GM12878 (cell line): ENCODE measurements at regions not wholly inside any gene's neighbourhood (a gene's known extent, or its start where the extent isn't known, plus 50 kb on each side); places are given as distances from the start of the nearest gene placed in this dataset.

Source experiments
- ATAC-seq: fragments of 200-7000 bp; cut with Tn5 transposase; 3 replicates; pipeline ENCODE4 v1.9.1; 2020; ENCODE audit warnings: mild to moderate bottlenecking, moderate library complexity
- BruUV-seq: library from RNA; stranded (reverse); fragments of 400-500 nt; replicated peaks from 2 replicates; lab custom pipeline; 2021; lab: Mats Ljungman, UMichigan
- CTCF ChIA-PET: fragments of 300-600 bp; sonication (Branson Sonifier 250); formaldehyde crosslinking; extraction: SDS; loops from one replicate; lab custom pipeline; 2021; ENCODE audit warnings: inconsistent platforms; lab: Yijun Ruan, JAX
- POLR2A ChIA-PET: fragments of 350-600 bp; formaldehyde crosslinking; extraction: SDS; loops from one replicate; lab custom pipeline; 2021; ENCODE audit warnings: inconsistent platforms; lab: Charles Lee
- RAD21 ChIA-PET: fragments of 300-600 bp; sonication (Branson Sonifier 250); formaldehyde crosslinking; loops from one replicate; lab custom pipeline; 2023; ENCODE audit warnings: antibody characterized with exemption; ENCODE audit not compliant: unreplicated experiment; lab: Charles Lee
- SMC1A ChIA-PET: fragments of 300-600 bp; sonication (Branson Sonifier 250); formaldehyde crosslinking; loops from one replicate; lab custom pipeline; 2023; ENCODE audit not compliant: unreplicated experiment, uncharacterized antibody; lab: Charles Lee
- DNase-seq: peaks from one replicate; pipeline ENCODE4 v3.0.0-alpha.2; 2011; ENCODE audit warnings: low read depth, low spot score
- FAIRE-seq: peaks from 3 replicates; lab custom pipeline; 2011; peaks lifted over from hg19 to GRCh38; lab: Jason Lieb, UNC
- H2AFZ ChIP-seq: 2 replicates; pipeline ENCODE4 v1.6.0; 2011; ENCODE audit warnings: low read depth, low read length, control low read depth; ENCODE audit not compliant: control insufficient read depth
- H3K27ac ChIP-seq: 2 replicates; pipeline ENCODE4 v1.5.1; 2011; ENCODE audit warnings: control low read depth; ENCODE audit not compliant: control insufficient read depth, insufficient read depth
- H3K27me3 ChIP-seq, 2 experiments: replicated peaks in 1 of 2; 2 replicates each; pipeline versions ENCODE4 v1.6.0 to v1.6.1; 2011; ENCODE audit warnings: low read length in 1 of 2; ENCODE audit not compliant: control insufficient read depth in 2 of 2, insufficient read depth in 2 of 2
- H3K36me3 ChIP-seq, 2 experiments: 2 replicates each; pipeline ENCODE4 v1.5.1; 2011; ENCODE audit warnings: low read length in 1 of 2; ENCODE audit not compliant: control insufficient read depth in 2 of 2, insufficient read depth in 2 of 2
- H3K4me1 ChIP-seq: 2 replicates; pipeline ENCODE4 v1.6.1; 2011; ENCODE audit warnings: mild to moderate bottlenecking, low read length, moderate library complexity, mixed read lengths; ENCODE audit not compliant: control insufficient read depth, insufficient read depth
- H3K4me2 ChIP-seq: 2 replicates; pipeline ENCODE4 v1.6.0; 2011; ENCODE audit warnings: control low read depth; ENCODE audit not compliant: control insufficient read depth, insufficient read depth
- H3K4me3 ChIP-seq: fragments of 200-600 bp; sonication (generic); 2 replicates; pipeline ENCODE4 v1.5.1; 2016
- H3K79me2 ChIP-seq: 2 replicates; pipeline ENCODE4 v1.6.0; 2011; ENCODE audit warnings: low read length; ENCODE audit not compliant: control insufficient read depth, insufficient read depth
- H3K9ac ChIP-seq: 2 replicates; pipeline ENCODE4 v1.8.0; 2011; ENCODE audit warnings: low read length, control low read depth, mixed read lengths; ENCODE audit not compliant: control insufficient read depth, insufficient read depth
- H3K9me3 ChIP-seq: replicated peaks from 3 replicates; pipeline ENCODE4 v1.5.1; 2011; ENCODE audit warnings: mild to moderate bottlenecking, low read length; ENCODE audit not compliant: control insufficient read depth, insufficient read depth
- H4K20me1 ChIP-seq: 2 replicates; pipeline ENCODE4 v1.6.0; 2011; ENCODE audit not compliant: control insufficient read depth, insufficient read depth
- ATF7 ChIP-seq: fragments of 450-650 bp; IDR thresholded peaks from 2 replicates; pipeline ENCODE4 v1.6.1; 2016; ENCODE audit warnings: low read depth, mild to moderate bottlenecking
- PAX5 ChIP-seq: IDR thresholded peaks from 2 replicates; pipeline ENCODE4 v1.6.1; 2011; ENCODE audit warnings: low read depth, low read length, borderline replicate concordance
- RB1 ChIP-seq: fragments of 450-650 bp; formaldehyde crosslinking; IDR thresholded peaks from 2 replicates; pipeline ENCODE4 v1.6.1; 2017; ENCODE audit warnings: mild to moderate bottlenecking, borderline replicate concordance
- RELA ChIP-seq: fragments of 450-650 bp; IDR thresholded peaks from 2 replicates; pipeline ENCODE4 v1.8.0; 2014; ENCODE audit warnings: borderline replicate concordance; ENCODE audit not compliant: partially characterized antibody
- USF1 ChIP-seq: IDR thresholded peaks from 2 replicates; pipeline ENCODE4 v1.6.1; 2011; ENCODE audit warnings: borderline replicate concordance, low read depth, mild to moderate bottlenecking, moderate library complexity, mixed read lengths, low read length; ENCODE audit not compliant: insufficient read depth; ENCODE audit errors: extremely low read length
- ZNF217 ChIP-seq: fragments of 450-650 bp; IDR thresholded peaks from 2 replicates; pipeline ENCODE4 v1.6.1; 2017; ENCODE audit warnings: antibody characterized with exemption, mild to moderate bottlenecking
- WGBS: methylation state at CpG from one replicate; pipeline ENCODE4 v1.1.6; 2016; ENCODE audit warnings: low lambda C conversion rate; ENCODE audit not compliant: insufficient replicate concordance, insufficient coverage; ENCODE audit errors: missing lambda C conversion rate; 5-methylcytosine and 5-hydroxymethylcytosine counted together
- in situ Hi-C: fragments of 300-500 bp; cut with MboI; formaldehyde crosslinking; loops from 9 replicates; pipeline ENCODE4 v1.14.3; 2018; ENCODE audit warnings: mixed read lengths
- intact Hi-C: fragments of 100-400 bp; cut with micrococcal nuclease; formaldehyde crosslinking; loops from one replicate; pipeline ENCODE4 v1.14.2; 2022; ENCODE audit not compliant: unreplicated experiment
- TF ChIP-seq, protein P1 (sequence below): fragments of 450-650 bp; IDR thresholded peaks from 2 replicates; pipeline ENCODE4 v1.6.1; 2017; ENCODE audit warnings: low read depth, mild to moderate bottlenecking, moderate library complexity

GRCh38 chr17:73847952-73848351 is 203.7 kb upstream of the SDK2 start:
- ChIA-PET SMC1A (no interaction called here), RAD21 (no interaction called here), POLR2A (no interaction called here), CTCF (no interaction called here)
- intact Hi-C loops (no loop called here), in situ Hi-C loops (no loop called here)
- BruUV-seq, result no TSS peak
- H3K4me1 ChIP-seq, result no peaks in the 10 kb centered on the region
- 36% methylated on average over 12 of the region's 12 CpGs for WGBS
- H2AFZ ChIP-seq, result no peak overlapping the region
- H3K27ac ChIP-seq, result no peak overlapping the region
- DNase-seq, result no peak
- no peak for FAIRE-seq
- TF ChIP-seq RELA (no peak), USF1 (no peak), RB1 (no peak), PAX5 (no peak), ZNF217 (no peak), ATF7 (no peak)
- TF ChIP-seq, protein P1, sequence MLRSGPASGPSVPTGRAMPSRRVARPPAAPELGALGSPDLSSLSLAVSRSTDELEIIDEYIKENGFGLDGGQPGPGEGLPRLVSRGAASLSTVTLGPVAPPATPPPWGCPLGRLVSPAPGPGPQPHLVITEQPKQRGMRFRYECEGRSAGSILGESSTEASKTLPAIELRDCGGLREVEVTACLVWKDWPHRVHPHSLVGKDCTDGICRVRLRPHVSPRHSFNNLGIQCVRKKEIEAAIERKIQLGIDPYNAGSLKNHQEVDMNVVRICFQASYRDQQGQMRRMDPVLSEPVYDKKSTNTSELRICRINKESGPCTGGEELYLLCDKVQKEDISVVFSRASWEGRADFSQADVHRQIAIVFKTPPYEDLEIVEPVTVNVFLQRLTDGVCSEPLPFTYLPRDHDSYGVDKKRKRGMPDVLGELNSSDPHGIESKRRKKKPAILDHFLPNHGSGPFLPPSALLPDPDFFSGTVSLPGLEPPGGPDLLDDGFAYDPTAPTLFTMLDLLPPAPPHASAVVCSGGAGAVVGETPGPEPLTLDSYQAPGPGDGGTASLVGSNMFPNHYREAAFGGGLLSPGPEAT, result no peak
- no peaks in the 10 kb centered on the region for H4K20me1 ChIP-seq
- ATAC-seq, result no peak
- no peak overlapping the region for H3K4me2 ChIP-seq
- H3K9me3 ChIP-seq, result no peaks in the 10 kb centered on the region; the same call in 2 of the 3 replicates
- no peaks in the 10 kb centered on the region for H3K79me2 ChIP-seq
- H3K36me3 ChIP-seq, result no peaks in the 10 kb centered on the region
- no peak overlapping the region for H3K9ac ChIP-seq
- no peak overlapping the region for H3K4me3 ChIP-seq
- no peaks in the 10 kb centered on the region for H3K27me3 ChIP-seq
